ENCODE measurements at regions not wholly inside any gene's neighbourhood (a gene's known extent, or its start where the extent isn't known, plus 50 kb on each side); places are given as distances from the start of the nearest gene placed in this dataset.

DNA sequence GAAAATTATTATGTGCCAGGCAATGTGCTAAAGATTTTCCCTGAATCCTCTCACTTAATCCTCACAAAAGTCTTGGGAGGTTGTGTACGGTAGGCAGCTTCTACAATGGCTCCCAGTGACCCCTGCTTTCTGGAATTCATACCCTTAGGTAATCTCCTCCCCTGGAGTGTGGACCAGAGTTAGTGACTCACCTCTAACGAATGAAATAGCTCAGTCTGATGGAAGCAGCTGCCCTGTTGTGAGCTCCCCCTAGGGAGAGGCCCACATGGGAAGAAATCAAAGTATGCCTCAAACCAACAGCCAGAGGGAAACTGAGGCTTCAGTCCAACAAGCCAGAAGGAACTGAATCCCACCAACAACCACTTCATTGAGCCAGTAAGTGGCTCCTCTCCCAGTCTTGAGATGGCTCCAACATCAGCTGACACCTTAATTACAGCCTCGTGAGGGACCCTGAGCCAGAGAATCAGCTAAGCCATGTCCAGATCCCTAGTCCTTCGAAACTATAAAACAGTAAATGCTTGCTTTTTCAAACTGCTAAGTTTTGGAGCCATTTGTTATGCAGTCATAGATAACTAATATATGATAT, 98.9 kb upstream of the ISX start:
- POLR2A ChIA-PET (ENCODE audit: low non-redundant PET), result no interaction called here
- no peak for DNase-seq (ENCODE audit: low spot score)
- TF ChIP-seq, protein P1, sequence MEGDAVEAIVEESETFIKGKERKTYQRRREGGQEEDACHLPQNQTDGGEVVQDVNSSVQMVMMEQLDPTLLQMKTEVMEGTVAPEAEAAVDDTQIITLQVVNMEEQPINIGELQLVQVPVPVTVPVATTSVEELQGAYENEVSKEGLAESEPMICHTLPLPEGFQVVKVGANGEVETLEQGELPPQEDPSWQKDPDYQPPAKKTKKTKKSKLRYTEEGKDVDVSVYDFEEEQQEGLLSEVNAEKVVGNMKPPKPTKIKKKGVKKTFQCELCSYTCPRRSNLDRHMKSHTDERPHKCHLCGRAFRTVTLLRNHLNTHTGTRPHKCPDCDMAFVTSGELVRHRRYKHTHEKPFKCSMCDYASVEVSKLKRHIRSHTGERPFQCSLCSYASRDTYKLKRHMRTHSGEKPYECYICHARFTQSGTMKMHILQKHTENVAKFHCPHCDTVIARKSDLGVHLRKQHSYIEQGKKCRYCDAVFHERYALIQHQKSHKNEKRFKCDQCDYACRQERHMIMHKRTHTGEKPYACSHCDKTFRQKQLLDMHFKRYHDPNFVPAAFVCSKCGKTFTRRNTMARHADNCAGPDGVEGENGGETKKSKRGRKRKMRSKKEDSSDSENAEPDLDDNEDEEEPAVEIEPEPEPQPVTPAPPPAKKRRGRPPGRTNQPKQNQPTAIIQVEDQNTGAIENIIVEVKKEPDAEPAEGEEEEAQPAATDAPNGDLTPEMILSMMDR (conservative IDR thresholded peaks at IDR 0.05; ENCODE audit: low read depth), result no peak
- no peak overlapping the region for H3K27ac ChIP-seq
- CTCF ChIA-PET, result no interaction called here

DNA sequence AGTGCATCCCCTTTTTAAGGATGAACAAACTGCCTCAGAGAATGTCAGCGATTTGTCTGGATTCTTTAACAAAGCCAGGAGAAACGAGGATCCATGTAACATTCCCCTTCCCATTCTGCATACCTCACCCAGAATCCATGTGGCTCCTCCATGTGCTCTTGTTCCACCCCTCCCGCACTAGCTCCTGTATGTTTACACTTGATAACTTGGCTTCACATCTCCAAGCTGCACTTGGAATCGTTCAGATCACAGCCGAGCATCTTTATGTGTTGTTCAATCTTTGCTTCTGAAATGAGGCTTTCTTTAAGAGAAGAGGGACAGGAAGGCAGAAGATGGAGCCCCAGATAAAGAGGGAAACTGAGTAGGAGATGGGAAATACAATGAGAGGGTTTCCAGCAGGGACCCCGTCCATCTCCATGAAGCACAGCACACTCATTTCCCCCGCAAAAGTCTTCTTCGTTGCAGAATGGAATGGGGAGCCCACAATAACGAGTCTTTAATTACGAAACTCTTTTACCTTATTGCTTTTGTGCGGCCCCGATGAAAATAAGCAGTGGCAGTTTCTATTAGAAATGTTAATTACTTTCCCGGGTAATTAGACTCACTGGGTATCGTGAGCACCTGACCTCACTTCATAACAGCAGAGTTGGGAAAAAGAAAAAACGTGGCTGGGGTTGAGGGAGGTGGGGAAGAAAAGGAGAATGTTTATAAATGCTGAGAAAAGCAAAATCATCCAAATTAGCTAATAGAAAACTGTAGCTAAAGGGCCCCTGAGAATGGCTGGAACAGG, 96.8 kb upstream of the ISX start:
- CTCF ChIA-PET, result no interaction called here
- no peak for DNase-seq (ENCODE audit: low spot score)
- POLR2A ChIA-PET (ENCODE audit: low non-redundant PET), result no interaction called here
- H3K27ac ChIP-seq, result no peak overlapping the region
- TF ChIP-seq, protein P1 (conservative IDR thresholded peaks at IDR 0.05; ENCODE audit: low read depth), result no peak

DNA sequence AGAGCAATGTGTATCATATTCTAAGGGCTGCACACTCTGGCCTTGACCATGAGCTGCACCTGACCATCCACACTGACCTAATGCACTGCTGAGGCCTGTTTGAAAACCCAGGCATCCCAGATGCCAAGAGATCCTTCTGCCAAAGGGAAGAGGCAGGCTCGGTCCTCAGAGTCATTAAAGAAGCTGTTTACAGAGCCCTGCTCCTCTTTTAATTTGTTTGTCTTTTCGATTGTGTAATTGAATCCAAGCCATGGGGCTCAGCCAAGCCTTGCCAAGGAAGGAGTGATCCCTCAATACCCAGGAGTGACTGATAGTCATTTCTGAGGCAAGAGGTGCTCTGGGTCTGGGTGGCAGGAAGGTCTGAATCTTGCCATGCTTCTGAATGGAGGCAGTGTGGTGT, 94.5 kb upstream of the ISX start:
- TF ChIP-seq, protein P1 (conservative IDR thresholded peaks at IDR 0.05; ENCODE audit: low read depth), result no peak
- no peak overlapping the region for H3K27ac ChIP-seq
- CTCF ChIA-PET, result no interaction called here
- POLR2A ChIA-PET (ENCODE audit: low non-redundant PET), result no interaction called here
- DNase-seq (ENCODE audit: low spot score), result no peak

DNA sequence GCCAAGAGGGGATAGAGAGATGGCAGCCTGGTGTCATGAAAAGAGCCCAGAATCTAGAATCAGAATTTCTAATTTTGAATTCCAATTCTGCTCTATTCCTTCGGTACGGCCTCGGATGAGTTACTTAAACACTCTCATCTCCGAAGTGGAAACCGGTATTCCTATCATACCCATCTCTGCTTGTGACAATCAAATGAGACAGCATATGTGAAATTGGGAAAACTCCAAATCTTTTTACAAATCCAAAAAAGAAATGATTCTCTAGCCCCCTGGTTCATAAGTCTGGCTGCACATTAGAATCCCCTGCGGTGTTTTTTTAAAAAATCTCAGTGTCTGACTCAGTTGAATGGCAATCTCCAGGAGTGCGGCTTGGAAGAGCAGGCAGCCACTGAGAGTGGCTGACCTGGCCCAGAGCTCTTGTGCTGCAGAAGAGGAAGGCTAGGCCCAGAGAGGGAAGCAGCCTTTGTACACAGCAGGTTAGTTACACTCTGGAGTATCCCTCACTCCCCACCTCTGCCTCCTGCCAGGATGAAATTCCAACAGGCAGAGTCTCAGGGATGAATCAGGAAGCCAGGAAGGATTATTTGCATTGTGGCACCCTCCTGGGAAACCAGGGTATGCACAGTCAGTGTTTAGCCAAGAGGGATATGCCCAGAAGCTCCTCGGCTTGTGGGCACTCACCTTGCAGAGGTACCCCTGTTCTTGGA, 93.6 kb upstream of the ISX start:
- ChIA-PET CTCF (no interaction called here), POLR2A (ENCODE audit: low non-redundant PET) (no interaction called here)
- no peak overlapping the region for H3K27ac ChIP-seq
- TF ChIP-seq, protein P1 (conservative IDR thresholded peaks at IDR 0.05; ENCODE audit: low read depth), result no peak
- DNase-seq (ENCODE audit: low spot score), result no peak

DNA sequence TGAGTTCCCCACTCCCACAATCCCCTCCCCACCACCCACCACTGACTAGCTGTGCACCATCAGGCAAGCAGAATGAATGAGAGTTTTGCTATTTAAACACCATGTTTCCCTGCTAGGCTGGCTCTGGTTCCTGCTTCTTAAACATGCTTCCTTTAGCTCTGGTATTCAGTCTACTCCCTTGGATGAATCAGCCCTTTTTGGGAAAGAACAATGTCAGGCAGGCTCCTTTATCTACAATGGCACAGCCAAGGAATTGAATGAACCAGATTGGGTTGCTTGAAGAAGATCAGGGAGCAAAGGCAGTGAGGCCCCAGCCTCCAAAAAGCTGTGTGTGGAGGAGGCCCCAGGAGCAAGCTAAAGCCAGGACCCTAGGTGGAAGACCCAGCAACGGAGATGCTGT, 92.9 kb upstream of the ISX start:
- ChIA-PET POLR2A (ENCODE audit: low non-redundant PET) (no interaction called here), CTCF (no interaction called here)

DNA sequence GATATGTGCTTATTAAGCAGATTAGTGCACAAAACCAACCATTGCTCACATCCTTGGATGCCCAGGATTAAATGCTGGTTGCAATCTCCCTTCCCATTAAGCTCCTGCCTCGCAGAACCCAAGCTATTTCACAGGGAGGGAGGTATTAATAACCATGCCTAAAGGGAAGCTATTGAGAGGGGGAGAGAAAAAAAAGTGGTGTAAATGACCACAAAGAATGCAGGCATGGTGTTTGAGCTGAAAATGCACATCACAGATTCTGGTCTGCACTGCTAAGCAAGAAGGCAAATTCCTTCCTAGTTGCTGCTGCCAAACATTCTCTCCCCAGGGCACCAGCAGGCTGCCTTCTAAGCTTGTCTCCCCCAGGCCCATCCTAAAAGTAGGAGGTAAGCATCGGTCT, 92.0 kb upstream of the ISX start:
- DNase-seq (ENCODE audit: low spot score), result no peak
- CTCF ChIA-PET, result interaction anchor here (0.5 kb wide), 1 partner anchor 170 kb away, joined by 5 read pairs; no protein-coding TSS in a partner anchor
- no peak overlapping the region for H3K27ac ChIP-seq
- TF ChIP-seq, protein P1 (conservative IDR thresholded peaks at IDR 0.05; ENCODE audit: low read depth), result no peak
- POLR2A ChIA-PET (ENCODE audit: low non-redundant PET), result no interaction called here

More for the DNA sequence above, 92.9 kb upstream of the ISX start:
- TF ChIP-seq, protein P1 (conservative IDR thresholded peaks at IDR 0.05; ENCODE audit: low read depth), result no peak
- H3K27ac ChIP-seq, result no peak overlapping the region
- DNase-seq (ENCODE audit: low spot score), result no peak
